Osteoblast (primary cell): ENCODE measurements at regions not wholly inside any gene's neighbourhood (a gene's known extent, or its start where the extent isn't known, plus 50 kb on each side); places are given as distances from the start of the nearest gene placed in this dataset.

ENCODE experiments used
- DNase-seq: peaks from one replicate; pipeline ENCODE4 v3.0.0; 2011; ENCODE audit warnings: low spot score, mixed read lengths; ENCODE audit not compliant: insufficient read length; ENCODE audit errors: missing footprints
- H2AFZ ChIP-seq: 2 replicates; pipeline ENCODE4 v1.6.0; 2011; ENCODE audit warnings: mild to moderate bottlenecking, low read length
- H3K27ac ChIP-seq: 2 replicates; pipeline ENCODE4 v1.5.1; 2011; ENCODE audit warnings: mild to moderate bottlenecking, low read depth, low read length, moderate library complexity
- H3K27me3 ChIP-seq: 2 replicates; pipeline ENCODE4 v1.6.0; 2012; ENCODE audit warnings: mild to moderate bottlenecking, control low read depth, inconsistent platforms, low read length, moderate library complexity; ENCODE audit not compliant: insufficient read depth
- H3K36me3 ChIP-seq: 2 replicates; pipeline ENCODE4 v1.5.1; 2011; ENCODE audit warnings: mild to moderate bottlenecking, low read length, control low read depth, moderate library complexity; ENCODE audit not compliant: insufficient read depth
- H3K4me1 ChIP-seq: 2 replicates; pipeline ENCODE4 v1.5.1; 2011; ENCODE audit warnings: mild to moderate bottlenecking, low read length, control low read depth, moderate library complexity; ENCODE audit not compliant: insufficient read depth
- H3K4me2 ChIP-seq: 2 replicates; pipeline ENCODE4 v1.6.0; 2011; ENCODE audit warnings: mild to moderate bottlenecking, low read length; ENCODE audit not compliant: insufficient read depth
- H3K4me3 ChIP-seq: fragments of 200-600 bp; sonication (generic); 3 replicates; pipeline ENCODE4 v1.5.1; 2012; ENCODE audit warnings: mild to moderate bottlenecking, low read length, inconsistent platforms; ENCODE audit not compliant: insufficient read depth
- H3K79me2 ChIP-seq: 2 replicates; pipeline ENCODE4 v1.6.0; 2012; ENCODE audit warnings: mild to moderate bottlenecking, low read length, control low read depth, inconsistent platforms; ENCODE audit not compliant: insufficient read depth
- H3K9me3 ChIP-seq: 2 replicates; pipeline ENCODE4 v1.5.1; 2011; ENCODE audit warnings: low read depth, low read length, control low read depth
- H4K20me1 ChIP-seq: 2 replicates; pipeline ENCODE4 v1.6.0; 2012; ENCODE audit warnings: mild to moderate bottlenecking, low read length, control low read depth; ENCODE audit not compliant: insufficient read depth
- CTCF ChIP-seq: IDR thresholded peaks from 2 replicates; pipeline ENCODE4 v1.5.1; 2011; ENCODE audit warnings: mild to moderate bottlenecking, low read depth, low read length, moderate library complexity; ENCODE audit errors: extremely low read depth

- no peaks in the 10 kb centered on the region for H3K27me3 ChIP-seq
- H3K9me3 ChIP-seq: no peaks in the 10 kb centered on the region
- H3K79me2 ChIP-seq: no peaks in the 10 kb centered on the region
- no peak overlapping the region for H3K4me2 ChIP-seq
- H3K27ac ChIP-seq: no peak overlapping the region
- H3K36me3 ChIP-seq: no peaks in the 10 kb centered on the region
- H2AFZ ChIP-seq: no peak overlapping the region
- no peaks in the 10 kb centered on the region for H4K20me1 ChIP-seq
- H3K4me1 ChIP-seq: peaks cover 4% of the 10 kb centered on the region
- H3K4me3 ChIP-seq: no peak overlapping the region
- DNase-seq: no peak
- no peak for TF ChIP-seq CTCF
Measured at GRCh38 chr13:44058067-44058466, 178.4 kb downstream of the LACC1 start.

GRCh38 chr13:44058624-44059215, 179.0 kb downstream of the LACC1 start:
- no peaks in the 10 kb centered on the region for H3K4me1 ChIP-seq
- H3K79me2 ChIP-seq: no peaks in the 10 kb centered on the region
- TF ChIP-seq CTCF: no peak
- no peaks in the 10 kb centered on the region for H4K20me1 ChIP-seq
- H2AFZ ChIP-seq: no peak overlapping the region
- H3K27ac ChIP-seq: no peak overlapping the region
- H3K27me3 ChIP-seq: no peaks in the 10 kb centered on the region
- no peak overlapping the region for H3K4me2 ChIP-seq
- no peak overlapping the region for H3K4me3 ChIP-seq
- H3K36me3 ChIP-seq: no peaks in the 10 kb centered on the region
- DNase-seq: no peak
- no peaks in the 10 kb centered on the region for H3K9me3 ChIP-seq

GRCh38 chr13:44061876-44062275, 182.2 kb downstream of the LACC1 start:
- H4K20me1 ChIP-seq: no peaks in the 10 kb centered on the region
- no peak overlapping the region for H3K27ac ChIP-seq
- no peaks in the 10 kb centered on the region for H3K79me2 ChIP-seq
- no peaks in the 10 kb centered on the region for H3K9me3 ChIP-seq
- peaks cover 20% of the 10 kb centered on the region for H3K27me3 ChIP-seq
- H3K36me3 ChIP-seq: no peaks in the 10 kb centered on the region
- H2AFZ ChIP-seq: no peak overlapping the region
- H3K4me1 ChIP-seq: no peaks in the 10 kb centered on the region
- H3K4me2 ChIP-seq: no peak overlapping the region
- H3K4me3 ChIP-seq: no peak overlapping the region
- DNase-seq: no peak
- TF ChIP-seq CTCF: no peak

- H3K27ac ChIP-seq: no peak overlapping the region
- H3K36me3 ChIP-seq: no peaks in the 10 kb centered on the region
- TF ChIP-seq CTCF: no peak
- no peaks in the 10 kb centered on the region for H3K9me3 ChIP-seq
- H3K4me3 ChIP-seq: no peak overlapping the region
- no peak overlapping the region for H3K4me2 ChIP-seq
- H4K20me1 ChIP-seq: no peaks in the 10 kb centered on the region
- peaks cover 20% of the 10 kb centered on the region for H3K27me3 ChIP-seq
- H3K79me2 ChIP-seq: no peaks in the 10 kb centered on the region
- no peak overlapping the region for H2AFZ ChIP-seq
- peaks cover 6% of the 10 kb centered on the region for H3K4me1 ChIP-seq
- DNase-seq: no peak
Measured at GRCh38 chr13:44063467-44063866, 183.8 kb downstream of the LACC1 start.
